ENCODE measurements at regions not wholly inside any gene's neighbourhood (a gene's known extent, or its start where the extent isn't known, plus 50 kb on each side); places are given as distances from the start of the nearest gene placed in this dataset.
A peak's percentile ranks its signal among the peaks of the same experiment; 100 is the strongest.

DNA sequence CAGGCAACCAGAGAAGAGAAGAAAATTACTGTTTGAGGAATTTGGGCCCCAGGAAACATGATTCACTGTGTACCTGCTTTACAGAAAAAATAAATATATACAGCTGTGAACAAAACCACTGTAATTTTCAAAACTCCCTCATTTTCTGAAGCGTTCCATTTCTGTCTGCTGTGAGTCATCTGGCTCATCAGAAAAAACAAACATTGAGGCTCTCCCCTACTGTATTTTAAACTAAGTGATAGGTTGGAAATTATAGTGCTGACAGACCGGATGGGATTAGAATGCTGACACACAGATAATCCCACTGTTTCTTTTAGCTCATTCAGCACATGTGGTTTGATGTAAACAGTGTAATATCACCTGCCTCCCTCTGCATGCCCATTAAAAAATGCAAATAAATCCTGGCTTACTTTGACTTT, 847.0 kb downstream of the TRIML1 start:
- TF ChIP-seq, protein P1, sequence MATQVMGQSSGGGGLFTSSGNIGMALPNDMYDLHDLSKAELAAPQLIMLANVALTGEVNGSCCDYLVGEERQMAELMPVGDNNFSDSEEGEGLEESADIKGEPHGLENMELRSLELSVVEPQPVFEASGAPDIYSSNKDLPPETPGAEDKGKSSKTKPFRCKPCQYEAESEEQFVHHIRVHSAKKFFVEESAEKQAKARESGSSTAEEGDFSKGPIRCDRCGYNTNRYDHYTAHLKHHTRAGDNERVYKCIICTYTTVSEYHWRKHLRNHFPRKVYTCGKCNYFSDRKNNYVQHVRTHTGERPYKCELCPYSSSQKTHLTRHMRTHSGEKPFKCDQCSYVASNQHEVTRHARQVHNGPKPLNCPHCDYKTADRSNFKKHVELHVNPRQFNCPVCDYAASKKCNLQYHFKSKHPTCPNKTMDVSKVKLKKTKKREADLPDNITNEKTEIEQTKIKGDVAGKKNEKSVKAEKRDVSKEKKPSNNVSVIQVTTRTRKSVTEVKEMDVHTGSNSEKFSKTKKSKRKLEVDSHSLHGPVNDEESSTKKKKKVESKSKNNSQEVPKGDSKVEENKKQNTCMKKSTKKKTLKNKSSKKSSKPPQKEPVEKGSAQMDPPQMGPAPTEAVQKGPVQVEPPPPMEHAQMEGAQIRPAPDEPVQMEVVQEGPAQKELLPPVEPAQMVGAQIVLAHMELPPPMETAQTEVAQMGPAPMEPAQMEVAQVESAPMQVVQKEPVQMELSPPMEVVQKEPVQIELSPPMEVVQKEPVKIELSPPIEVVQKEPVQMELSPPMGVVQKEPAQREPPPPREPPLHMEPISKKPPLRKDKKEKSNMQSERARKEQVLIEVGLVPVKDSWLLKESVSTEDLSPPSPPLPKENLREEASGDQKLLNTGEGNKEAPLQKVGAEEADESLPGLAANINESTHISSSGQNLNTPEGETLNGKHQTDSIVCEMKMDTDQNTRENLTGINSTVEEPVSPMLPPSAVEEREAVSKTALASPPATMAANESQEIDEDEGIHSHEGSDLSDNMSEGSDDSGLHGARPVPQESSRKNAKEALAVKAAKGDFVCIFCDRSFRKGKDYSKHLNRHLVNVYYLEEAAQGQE (IDR thresholded peaks at IDR 0.05; ENCODE audit: insufficient read depth in 1 of 2, low read depth in 2 of 2, low read length in 2 of 2) = no peak
- TF ChIP-seq POLR2AphosphoS5 (IDR thresholded peaks at IDR 0.05; ENCODE audit: low read depth, low read length) = peak; percentile 46; the same call in 1 of the 2 replicates

DNA sequence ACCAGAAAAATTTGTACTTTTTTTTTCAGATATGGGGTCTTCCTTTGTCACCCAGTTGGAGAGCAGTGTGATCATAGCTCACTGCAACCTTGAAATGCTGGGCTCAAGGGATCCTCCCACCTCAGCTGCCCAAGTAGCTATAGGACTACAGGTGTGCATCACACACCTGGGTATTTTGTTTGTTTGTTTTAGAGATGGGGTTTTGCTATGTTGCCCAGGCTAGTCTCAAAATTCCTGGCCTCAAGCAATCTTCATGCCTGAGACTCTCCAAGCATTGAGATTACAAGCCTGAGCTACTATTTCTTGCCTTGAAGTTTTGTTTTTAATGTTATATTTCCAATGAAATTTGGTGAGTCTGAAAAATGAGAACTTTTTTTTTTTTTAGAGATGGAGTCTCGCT, 847.8 kb downstream of the TRIML1 start:
- TF ChIP-seq POLR2AphosphoS5 (IDR thresholded peaks at IDR 0.05; ENCODE audit: low read depth, low read length) (no peak), SIN3A (IDR thresholded peaks at IDR 0.05; ENCODE audit: borderline replicate concordance, insufficient read depth, low read length) (no peak), TAF1 (IDR thresholded peaks at IDR 0.05; ENCODE audit: borderline replicate concordance, insufficient read depth, low read length) (no peak), FOXP2 (optimal IDR thresholded peaks at IDR 0.05; ENCODE audit: borderline replicate concordance, extremely low read depth, extremely low read length, insufficient read depth) (no peak)
- TF ChIP-seq, protein P1 (IDR thresholded peaks at IDR 0.05; ENCODE audit: insufficient read depth in 1 of 2, low read depth in 2 of 2, low read length in 2 of 2) = no peak

DNA sequence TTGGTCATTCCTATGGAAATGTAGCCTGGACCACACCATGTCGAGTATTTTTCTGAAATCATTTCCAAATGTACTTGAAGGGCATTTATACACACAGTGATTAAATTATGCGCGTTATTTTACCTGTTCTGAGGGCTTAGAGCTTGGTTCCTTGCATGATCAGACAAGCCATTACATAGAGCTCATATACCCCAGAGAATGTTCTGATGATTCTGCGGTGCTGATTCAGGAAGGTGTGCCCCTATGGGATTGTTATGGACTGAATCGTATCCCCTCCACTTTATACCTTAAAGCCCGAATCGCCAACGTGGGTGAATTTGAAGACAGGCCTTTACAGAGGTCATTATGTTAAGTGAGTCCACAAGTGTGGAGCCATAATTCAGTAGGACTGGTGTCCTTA, 848.9 kb downstream of the TRIML1 start:
- TF ChIP-seq POLR2AphosphoS5 (IDR thresholded peaks at IDR 0.05; ENCODE audit: low read depth, low read length) (no peak), SIN3A (IDR thresholded peaks at IDR 0.05; ENCODE audit: borderline replicate concordance, insufficient read depth, low read length) (no peak), FOXP2 (optimal IDR thresholded peaks at IDR 0.05; ENCODE audit: borderline replicate concordance, extremely low read depth, extremely low read length, insufficient read depth) (no peak), TAF1 (IDR thresholded peaks at IDR 0.05; ENCODE audit: borderline replicate concordance, insufficient read depth, low read length) (no peak)
- TF ChIP-seq, protein P1 (IDR thresholded peaks at IDR 0.05; ENCODE audit: insufficient read depth in 1 of 2, low read depth in 2 of 2, low read length in 2 of 2) = no peak

DNA sequence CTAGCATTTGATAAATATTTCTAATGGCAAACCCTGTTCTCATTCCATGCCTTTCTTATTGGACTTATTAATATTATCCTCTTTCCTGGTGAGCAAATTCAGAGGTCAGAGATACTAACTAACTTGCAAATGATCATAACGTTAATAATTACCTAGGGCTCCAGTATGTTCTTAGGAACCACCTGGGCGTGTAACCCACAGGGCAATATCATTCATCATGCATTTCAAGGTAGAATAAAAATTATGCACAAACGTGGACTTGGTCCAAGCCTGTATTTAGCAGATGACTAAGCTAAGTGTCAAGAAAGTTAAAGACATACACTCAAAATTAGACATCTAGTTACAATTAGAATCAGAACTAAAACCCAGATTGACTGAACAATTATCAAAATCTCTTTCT, 850.1 kb downstream of the TRIML1 start:
- TF ChIP-seq, protein P1 (IDR thresholded peaks at IDR 0.05; ENCODE audit: insufficient read depth in 1 of 2, low read depth in 2 of 2, low read length in 2 of 2) = no peak
- TF ChIP-seq TAF1 (IDR thresholded peaks at IDR 0.05; ENCODE audit: borderline replicate concordance, insufficient read depth, low read length) = no peak

DNA sequence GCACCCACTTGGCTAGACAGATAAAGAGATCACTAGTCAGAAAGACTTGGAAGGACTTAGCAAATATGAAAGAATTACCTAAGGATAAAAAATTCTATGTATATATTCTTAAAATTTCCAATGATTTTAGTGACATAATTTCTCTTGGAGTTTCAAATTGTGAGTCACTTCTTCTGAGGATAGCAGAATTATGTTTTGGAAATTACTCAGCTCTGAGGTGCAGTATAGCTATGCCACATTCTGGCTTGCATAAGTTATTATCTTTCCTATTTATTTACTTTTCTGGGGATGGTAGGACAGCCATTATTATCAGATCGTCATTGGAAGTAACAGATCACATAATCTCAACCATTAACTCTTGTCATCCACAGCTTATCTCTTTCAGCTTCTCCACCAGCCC, 853.5 kb downstream of the TRIML1 start:
- TF ChIP-seq POLR2AphosphoS5 (IDR thresholded peaks at IDR 0.05; ENCODE audit: low read depth, low read length) (no peak), FOXP2 (optimal IDR thresholded peaks at IDR 0.05; ENCODE audit: borderline replicate concordance, extremely low read depth, extremely low read length, insufficient read depth) (no peak), TAF1 (IDR thresholded peaks at IDR 0.05; ENCODE audit: borderline replicate concordance, insufficient read depth, low read length) (no peak), SIN3A (IDR thresholded peaks at IDR 0.05; ENCODE audit: borderline replicate concordance, insufficient read depth, low read length) (no peak)
- TF ChIP-seq, protein P1 (IDR thresholded peaks at IDR 0.05; ENCODE audit: insufficient read depth in 1 of 2, low read depth in 2 of 2, low read length in 2 of 2) = no peak
